Lower leg skin (tissue), 3 donors: ENCODE measurements at regions not wholly inside any gene's neighbourhood (a gene's known extent, or its start where the extent isn't known, plus 50 kb on each side); places are given as distances from the start of the nearest gene placed in this dataset.

Experiments
- CTCF ChIP-seq, 3 donors: fragments of 450-650 bp; IDR thresholded peaks; one replicate each; pipeline ENCODE4 v1.5.1; 2016; ENCODE audit warnings: antibody characterized with exemption in 3 of 3, mild to moderate bottlenecking in 3 of 3, moderate library complexity in 2 of 3
- POLR2A ChIP-seq, 2 donors: fragments of 450-650 bp; IDR thresholded peaks; one replicate each; pipeline ENCODE4 v1.6.1; 2016 to 2017; ENCODE audit warnings: antibody characterized with exemption in 2 of 2, mild to moderate bottlenecking in 1 of 2, moderate library complexity in 1 of 2

DNA sequence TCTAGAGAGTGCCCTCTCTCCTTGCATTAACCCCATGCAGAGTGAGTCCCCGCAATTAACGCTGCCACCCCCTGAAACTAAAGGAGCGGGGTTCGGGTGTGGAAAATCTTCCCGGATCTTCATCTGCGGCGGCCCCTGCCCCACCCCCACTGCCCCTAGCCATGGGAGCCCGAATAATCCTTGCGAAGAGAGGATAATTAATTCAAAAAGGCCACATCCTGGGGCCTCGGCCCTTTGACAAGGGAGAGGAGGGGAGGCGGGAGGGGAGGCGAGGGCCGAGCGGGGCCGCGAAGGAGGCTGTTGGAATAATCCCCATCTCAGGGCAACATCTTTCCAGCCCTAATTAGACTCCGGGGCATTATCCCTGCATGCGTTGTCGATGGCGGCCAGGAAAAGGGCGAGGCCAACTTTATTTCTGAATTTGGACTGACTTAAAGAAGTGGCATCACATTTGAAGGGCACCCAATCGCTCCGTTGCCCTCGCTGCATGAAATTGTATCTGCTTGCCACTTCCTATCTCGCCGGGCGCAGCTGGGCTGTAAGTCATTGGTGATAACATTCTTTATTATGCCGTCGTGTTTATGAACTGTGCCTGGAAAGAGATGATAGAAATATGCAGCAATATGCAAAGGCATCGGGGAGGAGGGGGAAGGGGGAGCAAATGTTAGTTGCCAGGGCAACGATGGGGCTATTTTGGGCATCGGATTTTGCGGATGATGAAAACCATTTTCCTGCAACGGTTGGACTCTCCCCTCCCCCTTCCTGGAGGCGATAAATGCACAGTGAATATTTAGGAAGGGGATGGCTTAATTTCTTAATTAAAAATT is 387.1 kb upstream of the TNRC6C start:
- no peak for TF ChIP-seq POLR2A (IDR thresholded peaks at IDR 0.05)
- TF ChIP-seq CTCF (IDR thresholded peaks at IDR 0.05), result no peak
